Spleen (tissue), 7 donors: ENCODE measurements at regions not wholly inside any gene's neighbourhood (a gene's known extent, or its start where the extent isn't known, plus 50 kb on each side); places are given as distances from the start of the nearest gene placed in this dataset.

Experiments
- POLR2A ChIP-seq, 3 donors: fragments of 450-650 bp; IDR thresholded peaks; one replicate each; pipeline ENCODE4 v1.5.1; 2017; ENCODE audit warnings: antibody characterized with exemption in 3 of 3, mild to moderate bottlenecking in 1 of 3
- POLR2AphosphoS5 ChIP-seq, 3 donors: sonication (generic); formaldehyde crosslinking; IDR thresholded peaks; one replicate each; pipeline ENCODE4 v1.5.1; 2017; ENCODE audit warnings: antibody characterized with exemption in 3 of 3
- TF ChIP-seq, protein P1 (sequence below), 11 experiments: fragments of 200-600 bp in 7 of 11; fragments of 450-650 bp in 4 of 11; sonication (generic) in 4 of 11; IDR thresholded peaks in 8 of 11; conservative IDR thresholded peaks in 3 of 11; 1 replicate in 7 of 11; 2 replicates in 4 of 11; pipeline versions ENCODE4 v1.4.0 to v1.8.0; 2016 to 2021; ENCODE audit warnings: antibody characterized with exemption in 11 of 11, inconsistent platforms in 4 of 11, mild to moderate bottlenecking in 1 of 11
- donor health status: DM: no; HTN: no; CAD: no; lungs with moderate emphysema.
- donor health status: DM: no; HTN: no; CAD: no.
- donor health status: DM: no; HTN: no; CAD: no.

DNA sequence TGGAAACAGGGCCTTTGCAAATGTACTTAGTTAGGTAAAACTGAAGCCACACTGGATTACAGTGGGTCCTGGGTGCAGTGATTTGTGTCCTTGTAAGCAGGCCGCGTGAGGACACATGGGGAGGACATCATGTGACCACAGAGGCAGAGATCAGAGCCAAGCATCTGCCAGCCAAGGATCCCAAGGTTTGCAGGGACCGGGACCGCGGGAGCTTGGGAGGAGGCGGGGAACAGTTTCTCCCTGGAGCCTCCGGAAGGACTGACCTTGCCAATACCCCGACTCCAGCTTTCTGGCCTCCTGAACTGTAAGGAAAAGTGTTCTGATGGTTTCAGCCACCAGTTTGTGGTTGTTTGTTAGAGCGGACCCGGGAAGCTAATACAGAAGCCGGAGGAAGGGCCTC, 500.9 kb downstream of the PREX1 start:
- TF ChIP-seq, protein P1, sequence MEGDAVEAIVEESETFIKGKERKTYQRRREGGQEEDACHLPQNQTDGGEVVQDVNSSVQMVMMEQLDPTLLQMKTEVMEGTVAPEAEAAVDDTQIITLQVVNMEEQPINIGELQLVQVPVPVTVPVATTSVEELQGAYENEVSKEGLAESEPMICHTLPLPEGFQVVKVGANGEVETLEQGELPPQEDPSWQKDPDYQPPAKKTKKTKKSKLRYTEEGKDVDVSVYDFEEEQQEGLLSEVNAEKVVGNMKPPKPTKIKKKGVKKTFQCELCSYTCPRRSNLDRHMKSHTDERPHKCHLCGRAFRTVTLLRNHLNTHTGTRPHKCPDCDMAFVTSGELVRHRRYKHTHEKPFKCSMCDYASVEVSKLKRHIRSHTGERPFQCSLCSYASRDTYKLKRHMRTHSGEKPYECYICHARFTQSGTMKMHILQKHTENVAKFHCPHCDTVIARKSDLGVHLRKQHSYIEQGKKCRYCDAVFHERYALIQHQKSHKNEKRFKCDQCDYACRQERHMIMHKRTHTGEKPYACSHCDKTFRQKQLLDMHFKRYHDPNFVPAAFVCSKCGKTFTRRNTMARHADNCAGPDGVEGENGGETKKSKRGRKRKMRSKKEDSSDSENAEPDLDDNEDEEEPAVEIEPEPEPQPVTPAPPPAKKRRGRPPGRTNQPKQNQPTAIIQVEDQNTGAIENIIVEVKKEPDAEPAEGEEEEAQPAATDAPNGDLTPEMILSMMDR (IDR thresholded peaks at IDR 0.05 in 8 of 11, conservative IDR thresholded peaks at IDR 0.05 in 3 of 11), result no peak
- TF ChIP-seq POLR2AphosphoS5 (IDR thresholded peaks at IDR 0.05), result no peak
- TF ChIP-seq POLR2A (IDR thresholded peaks at IDR 0.05), result no peak
